ENCODE measurements at regions not wholly inside any gene's neighbourhood (a gene's known extent, or its start where the extent isn't known, plus 50 kb on each side); places are given as distances from the start of the nearest gene placed in this dataset.
"Not testable (repeated sequence)": the region's sequence is repeated elsewhere in the genome, so short reads cannot be mapped to it uniquely, and the experiment has no call there.

- H4K20me1 ChIP-seq (ENCODE audit: control insufficient read depth, insufficient read depth, insufficient read length); H2AFZ ChIP-seq (ENCODE audit: low read length); H3K4me2 ChIP-seq (ENCODE audit: insufficient read depth, insufficient read length, low read length); H4K91ac ChIP-seq (ENCODE audit: insufficient read length, low read depth, low read length); DNase-seq; H3K27me3 Mint-ChIP-seq (ENCODE audit: low read depth); H4K8ac ChIP-seq (replicated peaks; ENCODE audit: insufficient read length, low read depth, low read length); H3K4me1 ChIP-seq (ENCODE audit: insufficient read depth, low read length); H3K9ac ChIP-seq (ENCODE audit: extremely low read depth, insufficient read length, low read length); H3K79me1 ChIP-seq (ENCODE audit: insufficient read depth, low read depth, low read length, poor library complexity, severe bottlenecking); H3K56ac ChIP-seq (ENCODE audit: insufficient read length, low read depth, low read length); H2BK120ac ChIP-seq (ENCODE audit: low read depth, low read length, poor library complexity, severe bottlenecking); H3K27me3 ChIP-seq (ENCODE audit: insufficient read depth, low read length); H3T11ph ChIP-seq (ENCODE audit: low read length); H2BK5ac ChIP-seq (ENCODE audit: insufficient read length, low read length); H2BK20ac ChIP-seq (ENCODE audit: low read depth, low read length, poor library complexity, severe bottlenecking); H3K4me3 Mint-ChIP-seq; H3K4ac ChIP-seq (ENCODE audit: low read depth, low read length); H2BK15ac ChIP-seq (ENCODE audit: low read depth, low read length); H2BK12ac ChIP-seq (ENCODE audit: insufficient read length, low read depth, low read length); H3K27ac ChIP-seq (ENCODE audit: insufficient read length, low read depth, low read length); H2AK5ac ChIP-seq (ENCODE audit: insufficient read length, low read length); H3K4me1 Mint-ChIP-seq; H3K18ac ChIP-seq (ENCODE audit: insufficient read length, low read depth, low read length); H3K14ac ChIP-seq (ENCODE audit: insufficient read depth, low read length); H3K23me2 ChIP-seq (ENCODE audit: insufficient read length, low read depth, low read length, poor library complexity, severe bottlenecking); H3K79me2 ChIP-seq (ENCODE audit: insufficient read depth, low read length); H3K9me3 ChIP-seq (ENCODE audit: control insufficient read depth, low read depth, low read length); H3K27ac Mint-ChIP-seq; H4K5ac ChIP-seq (ENCODE audit: insufficient read length, low read depth, low read length); H3K23ac ChIP-seq (ENCODE audit: insufficient read length, low read depth, low read length): not testable (repeated sequence)
- no CpG with 5 or more reads among the region's 4 CpGs for WGBS (ENCODE audit: extremely low coverage, insufficient read length, low lambda C conversion rate)
- peaks cover 17 to 55% (median 33%) of the 10 kb centered on the region in 3 experiments for H3K36me3 Mint-ChIP-seq (ENCODE audit: insufficient read depth in 1 of 3, low read depth in 3 of 3)
- peaks cover 12 to 15% of the 10 kb centered on the region in 2 experiments; a peak in 4 of 5 replicates for H3K9me3 Mint-ChIP-seq
These were observed 92.2 kb upstream of the GARIN1A start for GRCh38 chr7:128579843-128580242.

GRCh38 chr7:128581100-128581499, 91.0 kb upstream of the GARIN1A start:
- not testable (repeated sequence) for H2BK120ac ChIP-seq (ENCODE audit: low read depth, low read length, poor library complexity, severe bottlenecking); H3K27me3 Mint-ChIP-seq (ENCODE audit: low read depth); H2BK15ac ChIP-seq (ENCODE audit: low read depth, low read length); H3K27ac ChIP-seq (ENCODE audit: insufficient read length, low read depth, low read length); H2AFZ ChIP-seq (ENCODE audit: low read length); H3K23ac ChIP-seq (ENCODE audit: insufficient read length, low read depth, low read length); H3K79me2 ChIP-seq (ENCODE audit: insufficient read depth, low read length); H4K5ac ChIP-seq (ENCODE audit: insufficient read length, low read depth, low read length); H3K23me2 ChIP-seq (ENCODE audit: insufficient read length, low read depth, low read length, poor library complexity, severe bottlenecking); H3K9ac ChIP-seq (ENCODE audit: extremely low read depth, insufficient read length, low read length); H3K56ac ChIP-seq (ENCODE audit: insufficient read length, low read depth, low read length); H3K4me2 ChIP-seq (ENCODE audit: insufficient read depth, insufficient read length, low read length); H3K4me3 Mint-ChIP-seq; DNase-seq; H3T11ph ChIP-seq (ENCODE audit: low read length); H2AK5ac ChIP-seq (ENCODE audit: insufficient read length, low read length); H3K79me1 ChIP-seq (ENCODE audit: insufficient read depth, low read depth, low read length, poor library complexity, severe bottlenecking); H4K20me1 ChIP-seq (ENCODE audit: control insufficient read depth, insufficient read depth, insufficient read length); H2BK20ac ChIP-seq (ENCODE audit: low read depth, low read length, poor library complexity, severe bottlenecking); H2BK5ac ChIP-seq (ENCODE audit: insufficient read length, low read length); H3K4ac ChIP-seq (ENCODE audit: low read depth, low read length); H3K18ac ChIP-seq (ENCODE audit: insufficient read length, low read depth, low read length); H3K14ac ChIP-seq (ENCODE audit: insufficient read depth, low read length); H3K9me3 Mint-ChIP-seq; H3K4me1 ChIP-seq (ENCODE audit: insufficient read depth, low read length); H3K27me3 ChIP-seq (ENCODE audit: insufficient read depth, low read length); H3K9me3 ChIP-seq (ENCODE audit: control insufficient read depth, low read depth, low read length); H4K8ac ChIP-seq (replicated peaks; ENCODE audit: insufficient read length, low read depth, low read length); H3K4me1 Mint-ChIP-seq; H4K91ac ChIP-seq (ENCODE audit: insufficient read length, low read depth, low read length); H2BK12ac ChIP-seq (ENCODE audit: insufficient read length, low read depth, low read length); H3K27ac Mint-ChIP-seq
- H3K36me3 Mint-ChIP-seq (ENCODE audit: insufficient read depth in 1 of 3, low read depth in 3 of 3): peaks cover 9 to 46% (median 27%) of the 10 kb centered on the region in 3 experiments
- WGBS (ENCODE audit: extremely low coverage, insufficient read length, low lambda C conversion rate): no CpG with 5 or more reads among the region's 5 CpGs
